ENCODE measurements at regions not wholly inside any gene's neighbourhood (a gene's known extent, or its start where the extent isn't known, plus 50 kb on each side); places are given as distances from the start of the nearest gene placed in this dataset.

- TF ChIP-seq CTCF (IDR thresholded peaks at IDR 0.05; ENCODE audit: extremely low read depth in 1 of 2, insufficient read depth in 1 of 2, low read depth in 1 of 2, low read length in 2 of 2) (no peak), POLR2AphosphoS5 (IDR thresholded peaks at IDR 0.05; ENCODE audit: insufficient read depth, low read depth, low read length) (no peak), EZH2 (IDR thresholded peaks at IDR 0.05; ENCODE audit: borderline replicate concordance, low read depth, low read length, severe bottlenecking) (no peak), POLR2A (IDR thresholded peaks at IDR 0.05; ENCODE audit: low read depth, low read length) (no peak), MAX (IDR thresholded peaks at IDR 0.05; ENCODE audit: insufficient read depth, insufficient read length) (no peak), MYC (IDR thresholded peaks at IDR 0.05; ENCODE audit: low read depth, low read length) (no peak), JUN (IDR thresholded peaks at IDR 0.05; ENCODE audit: borderline replicate concordance, insufficient read depth, insufficient read length, low read depth) (no peak), FOS (IDR thresholded peaks at IDR 0.05; ENCODE audit: borderline replicate concordance, insufficient read depth, low read length) (no peak)
Observed at GRCh38 chr20:59485576-59486454, 118.5 kb upstream of the PHACTR3 start.

All from endothelial cell of umbilical vein (primary cell).